HL-60 (cell line): ENCODE measurements at regions not wholly inside any gene's neighbourhood (a gene's known extent, or its start where the extent isn't known, plus 50 kb on each side); places are given as distances from the start of the nearest gene placed in this dataset.
"Not testable (repeated sequence)": the region's sequence is repeated elsewhere in the genome, so short reads cannot be mapped to it uniquely, and the experiment has no call there.

Experiments
- DNase-seq, 2 experiments: peaks; one replicate each; pipeline ENCODE4 v3.0.0-alpha.2; 2010 to 2020; ENCODE audit warnings: low read depth in 1 of 2, low spot score in 1 of 2
- H3K27ac ChIP-seq: fragments of 250-450 bp; sonication (Bioruptor Pico); replicated peaks from 2 replicates; pipeline ENCODE4 v1.5.1; 2020; ENCODE audit warnings: mild to moderate bottlenecking, moderate library complexity
- H3K27me3 ChIP-seq: fragments of 250-450 bp; sonication (Bioruptor Pico); 2 replicates; pipeline ENCODE4 v1.5.1; 2021; ENCODE audit warnings: mild to moderate bottlenecking, moderate library complexity; ENCODE audit not compliant: insufficient read depth, poor library complexity, severe bottlenecking
- H3K4me3 ChIP-seq: replicated peaks from 2 replicates; pipeline ENCODE4 v1.5.1; 2011; ENCODE audit warnings: mild to moderate bottlenecking, control low read depth, low read length; ENCODE audit not compliant: insufficient read depth
- CTCF ChIP-seq: IDR thresholded peaks from one replicate; pipeline ENCODE4 v1.5.1; 2011; ENCODE audit warnings: low read length, control low read depth, inconsistent platforms; ENCODE audit not compliant: insufficient read depth
- GABPA ChIP-seq: IDR thresholded peaks from 2 replicates; pipeline ENCODE4 v1.6.1; 2012; ENCODE audit warnings: low read depth
- POLR2AphosphoS5 ChIP-seq: IDR thresholded peaks from 2 replicates; pipeline ENCODE4 v1.6.1; 2012; ENCODE audit warnings: low read depth
- SPI1 ChIP-seq: IDR thresholded peaks from 2 replicates; pipeline ENCODE4 v1.6.1; 2012; ENCODE audit warnings: low read depth, mild to moderate bottlenecking, borderline replicate concordance
- TF ChIP-seq, protein P1 (sequence below): IDR thresholded peaks from 2 replicates; pipeline ENCODE4 v1.6.1; 2012; ENCODE audit warnings: low read depth; ENCODE audit not compliant: insufficient replicate concordance

- no peak for TF ChIP-seq GABPA
- no peak for TF ChIP-seq POLR2AphosphoS5
- TF ChIP-seq, protein P1, sequence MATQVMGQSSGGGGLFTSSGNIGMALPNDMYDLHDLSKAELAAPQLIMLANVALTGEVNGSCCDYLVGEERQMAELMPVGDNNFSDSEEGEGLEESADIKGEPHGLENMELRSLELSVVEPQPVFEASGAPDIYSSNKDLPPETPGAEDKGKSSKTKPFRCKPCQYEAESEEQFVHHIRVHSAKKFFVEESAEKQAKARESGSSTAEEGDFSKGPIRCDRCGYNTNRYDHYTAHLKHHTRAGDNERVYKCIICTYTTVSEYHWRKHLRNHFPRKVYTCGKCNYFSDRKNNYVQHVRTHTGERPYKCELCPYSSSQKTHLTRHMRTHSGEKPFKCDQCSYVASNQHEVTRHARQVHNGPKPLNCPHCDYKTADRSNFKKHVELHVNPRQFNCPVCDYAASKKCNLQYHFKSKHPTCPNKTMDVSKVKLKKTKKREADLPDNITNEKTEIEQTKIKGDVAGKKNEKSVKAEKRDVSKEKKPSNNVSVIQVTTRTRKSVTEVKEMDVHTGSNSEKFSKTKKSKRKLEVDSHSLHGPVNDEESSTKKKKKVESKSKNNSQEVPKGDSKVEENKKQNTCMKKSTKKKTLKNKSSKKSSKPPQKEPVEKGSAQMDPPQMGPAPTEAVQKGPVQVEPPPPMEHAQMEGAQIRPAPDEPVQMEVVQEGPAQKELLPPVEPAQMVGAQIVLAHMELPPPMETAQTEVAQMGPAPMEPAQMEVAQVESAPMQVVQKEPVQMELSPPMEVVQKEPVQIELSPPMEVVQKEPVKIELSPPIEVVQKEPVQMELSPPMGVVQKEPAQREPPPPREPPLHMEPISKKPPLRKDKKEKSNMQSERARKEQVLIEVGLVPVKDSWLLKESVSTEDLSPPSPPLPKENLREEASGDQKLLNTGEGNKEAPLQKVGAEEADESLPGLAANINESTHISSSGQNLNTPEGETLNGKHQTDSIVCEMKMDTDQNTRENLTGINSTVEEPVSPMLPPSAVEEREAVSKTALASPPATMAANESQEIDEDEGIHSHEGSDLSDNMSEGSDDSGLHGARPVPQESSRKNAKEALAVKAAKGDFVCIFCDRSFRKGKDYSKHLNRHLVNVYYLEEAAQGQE = no peak
- no peak for TF ChIP-seq CTCF
- no peak for TF ChIP-seq SPI1
- no peak for DNase-seq
- Histone ChIP-seq H3K27me3 (no peaks in the 10 kb centered on the region), H3K27ac (no peak overlapping the region), H3K4me3 (no peak overlapping the region)
Measured at GRCh38 chr9:82912645-82913044, 150.3 kb downstream of the RASEF start.

DNA sequence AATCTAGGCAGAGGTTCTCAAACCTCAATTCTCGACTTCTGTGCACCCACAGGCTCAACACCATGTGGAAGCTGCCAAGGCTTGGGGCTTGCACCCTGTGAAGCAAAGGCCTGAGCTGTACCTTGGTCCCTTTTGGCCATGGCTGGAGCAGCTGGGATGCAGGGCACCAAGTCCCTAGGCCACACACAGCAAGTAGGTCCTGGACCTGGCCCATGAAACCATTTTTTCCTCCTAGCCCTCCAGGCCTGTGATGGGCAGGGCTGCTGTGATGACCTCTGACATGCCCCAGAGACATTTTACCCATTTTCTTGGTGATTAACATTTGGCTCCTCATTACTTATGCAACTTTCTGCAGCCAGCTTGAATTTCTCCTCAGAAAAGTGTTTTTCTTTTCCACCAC lies 146.7 kb downstream of the RASEF start:
- H3K27me3 ChIP-seq, H3K4me3 ChIP-seq, H3K27ac ChIP-seq, DNase-seq: not testable (repeated sequence)

- DNase-seq = no peak
- no peak for TF ChIP-seq SPI1
- TF ChIP-seq GABPA = no peak
- no peak for TF ChIP-seq POLR2AphosphoS5
- TF ChIP-seq, protein P1 = no peak
- TF ChIP-seq CTCF = no peak
- Histone ChIP-seq H3K4me3 (no peak overlapping the region), H3K27ac (no peak overlapping the region), H3K27me3 (no peaks in the 10 kb centered on the region)
Measured at GRCh38 chr9:82920154-82920553, 142.8 kb downstream of the RASEF start.

- no peaks in the 10 kb centered on the region for H3K27me3 ChIP-seq
- no peak overlapping the region for H3K27ac ChIP-seq
- no peak overlapping the region for H3K4me3 ChIP-seq
- TF ChIP-seq GABPA (no peak), SPI1 (no peak), CTCF (no peak), POLR2AphosphoS5 (no peak)
- TF ChIP-seq, protein P1 = no peak
- DNase-seq = no peak
Measured at GRCh38 chr9:82922686-82923085, 140.3 kb downstream of the RASEF start.
